ENCODE measurements at regions not wholly inside any gene's neighbourhood (a gene's known extent, or its start where the extent isn't known, plus 50 kb on each side); places are given as distances from the start of the nearest gene placed in this dataset.
"Not testable (repeated sequence)": the region's sequence is repeated elsewhere in the genome, so short reads cannot be mapped to it uniquely, and the experiment has no call there.

DNA sequence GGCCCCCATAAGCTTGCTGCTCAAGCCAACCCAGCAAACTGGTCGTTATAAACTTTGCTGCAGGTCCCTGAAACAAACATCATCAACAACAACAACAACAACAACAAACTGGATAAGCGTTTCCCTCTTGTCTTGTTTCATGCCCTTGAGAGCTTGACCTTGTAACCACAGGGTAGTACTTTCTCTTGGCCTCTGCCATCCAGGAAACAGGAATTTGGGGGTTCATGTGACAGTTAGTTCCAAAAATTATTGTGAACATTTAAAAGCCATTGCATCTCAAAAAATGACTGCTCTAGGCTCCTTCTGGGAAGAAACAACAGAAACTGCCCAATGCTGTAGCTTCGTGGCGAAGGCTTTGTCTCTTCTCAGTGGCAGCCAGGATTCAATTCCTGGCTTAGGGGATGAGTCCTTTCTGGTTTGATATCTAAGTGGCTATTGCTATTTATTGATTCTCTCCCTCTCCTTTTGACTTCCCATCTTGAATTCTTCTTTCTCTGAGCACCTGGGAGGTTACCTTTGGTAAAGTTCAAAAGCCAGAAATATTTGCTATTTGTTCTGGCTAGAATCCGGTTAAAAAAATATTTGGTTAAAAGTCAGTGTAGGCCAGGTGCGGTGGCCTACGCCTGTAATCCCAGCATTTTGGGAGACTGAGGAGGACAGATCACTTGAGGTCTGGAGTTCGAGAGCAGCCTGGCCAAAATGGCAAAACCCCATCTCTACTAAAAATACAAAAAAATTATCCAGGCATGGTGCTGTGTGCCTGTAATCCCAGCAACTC, 52.0 kb upstream of the CPM start:
- no peak for DNase-seq

DNA sequence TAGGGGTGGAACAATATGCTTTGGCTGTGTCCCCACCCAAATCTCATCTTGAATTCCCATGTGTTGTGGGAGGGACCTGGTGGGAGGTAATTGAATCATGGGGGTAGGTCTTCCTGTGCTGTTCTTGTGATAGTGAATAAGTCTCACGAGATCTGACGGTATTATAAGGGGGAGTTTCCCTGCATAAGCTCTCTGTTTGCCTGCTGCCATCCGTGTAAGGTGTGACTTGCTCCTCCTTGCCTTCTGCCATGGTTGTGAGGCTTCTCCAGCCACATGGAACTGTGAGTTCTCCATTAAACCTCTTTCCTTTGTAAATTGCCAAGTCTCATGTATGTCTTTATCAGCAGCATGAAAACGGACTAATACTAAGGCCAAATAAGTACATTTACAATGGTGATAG, 64.6 kb upstream of the CPM start:
- DNase-seq: not testable (repeated sequence)

DNA sequence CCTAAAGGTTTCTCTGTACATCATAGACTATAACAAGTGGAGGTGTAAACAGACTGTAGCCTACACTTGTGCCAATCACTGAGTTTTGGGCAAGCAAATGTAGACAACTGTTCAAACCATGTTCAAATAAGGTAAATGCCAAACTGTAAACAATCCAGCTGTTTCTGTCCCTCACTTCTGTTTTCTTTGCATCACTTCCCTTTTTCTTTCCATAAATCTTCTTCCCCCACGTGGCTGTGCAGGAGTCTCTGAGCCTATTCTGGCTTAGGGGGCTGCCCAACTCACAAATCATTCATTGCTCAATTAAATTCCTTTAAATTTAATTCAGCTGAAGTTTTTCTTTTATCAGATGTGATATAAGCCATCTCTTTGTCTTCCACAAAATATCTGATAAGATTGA, 65.1 kb upstream of the CPM start:
- DNase-seq: no peak

DNA sequence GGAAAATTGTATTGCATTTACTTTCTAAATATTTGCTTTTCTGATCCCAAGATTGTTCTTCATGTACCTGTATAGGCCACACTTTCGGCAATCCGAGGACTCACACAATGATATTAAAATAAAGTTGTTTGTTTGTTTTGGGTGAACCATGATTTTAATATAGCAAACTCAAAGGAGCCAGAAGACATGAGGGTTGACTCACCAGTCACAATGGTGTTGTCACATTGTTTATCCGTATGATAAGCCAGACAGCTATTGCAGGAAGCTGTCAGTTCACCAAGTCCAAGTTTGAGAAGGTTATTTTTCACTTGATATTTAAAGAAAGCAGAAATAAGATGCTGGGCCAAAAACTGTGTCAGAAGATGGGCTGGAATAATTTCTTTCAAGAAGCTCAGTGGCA, 67.1 kb upstream of the CPM start:
- no peak for DNase-seq

DNA sequence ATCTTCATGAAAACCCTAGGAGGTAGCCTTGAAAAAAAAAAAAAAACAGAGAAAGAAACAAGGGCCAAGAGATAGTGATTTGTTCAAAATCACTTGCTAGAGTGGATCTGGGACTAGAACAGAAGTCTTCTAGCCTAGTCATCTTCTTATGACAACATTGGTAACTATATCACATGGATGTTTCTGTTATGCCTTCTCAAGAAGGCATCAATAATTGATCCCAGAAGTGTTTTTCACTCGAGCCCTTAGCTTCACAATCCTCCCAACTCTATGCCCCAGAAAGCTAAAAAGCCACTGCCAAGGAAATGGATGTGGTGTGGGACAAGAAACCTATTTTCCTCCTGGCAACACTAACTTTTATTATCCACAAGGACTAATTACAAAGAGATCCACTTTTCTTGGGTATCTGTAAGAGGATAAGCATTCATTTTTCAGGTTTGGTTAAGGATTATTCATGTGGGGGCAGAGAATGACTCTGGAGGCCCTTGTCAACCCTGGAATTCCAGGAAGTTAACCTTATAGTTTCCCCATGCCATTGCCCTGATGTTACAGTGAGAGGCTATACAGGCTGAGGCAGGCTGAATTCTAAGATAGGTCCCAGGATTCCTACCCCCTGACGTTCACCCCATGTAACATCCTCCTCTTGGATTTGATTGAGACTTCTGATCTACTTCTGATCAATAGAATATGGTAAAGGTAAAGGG, 67.7 kb upstream of the CPM start:
- no peak for DNase-seq

DNA sequence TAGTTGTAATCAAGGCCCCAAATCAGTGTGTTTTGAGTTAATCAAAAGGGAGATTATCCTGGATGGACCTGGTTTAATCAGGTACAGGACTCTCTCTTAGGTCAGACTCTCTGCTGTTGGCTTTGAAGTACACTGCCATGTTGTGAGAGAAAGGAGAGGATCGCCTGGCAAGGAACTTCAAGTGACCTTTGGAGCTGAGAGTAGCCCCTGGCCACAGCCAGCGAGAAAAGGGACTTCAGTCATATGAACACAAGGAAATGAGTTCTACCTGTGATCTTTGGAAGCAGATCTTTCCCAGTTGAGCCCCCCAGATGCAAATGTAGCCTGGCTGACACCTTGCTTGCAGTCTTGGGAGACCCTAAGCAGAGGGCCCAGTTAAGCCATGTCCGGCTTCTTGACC, 68.3 kb upstream of the CPM start:
- DNase-seq: no peak

DNA sequence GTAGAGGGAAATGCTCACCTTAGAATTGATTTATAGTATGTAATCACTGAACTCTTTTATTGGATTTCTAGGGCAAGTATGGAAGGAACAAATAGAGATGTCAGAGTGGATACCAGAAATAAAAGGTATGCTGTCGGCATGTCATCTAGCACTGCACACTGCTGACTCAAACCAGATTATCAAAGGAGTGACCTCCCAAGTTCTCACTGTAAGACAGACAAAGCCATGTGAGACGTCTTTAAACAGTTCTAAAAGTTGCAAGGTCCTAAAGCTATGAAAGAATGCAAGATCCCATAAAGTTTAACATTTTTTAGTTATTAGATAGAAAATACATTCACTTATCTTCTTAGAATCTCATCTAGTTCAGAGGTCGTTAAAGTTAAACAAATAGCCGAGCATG, 70.0 kb upstream of the CPM start:
- DNase-seq: no peak

DNA sequence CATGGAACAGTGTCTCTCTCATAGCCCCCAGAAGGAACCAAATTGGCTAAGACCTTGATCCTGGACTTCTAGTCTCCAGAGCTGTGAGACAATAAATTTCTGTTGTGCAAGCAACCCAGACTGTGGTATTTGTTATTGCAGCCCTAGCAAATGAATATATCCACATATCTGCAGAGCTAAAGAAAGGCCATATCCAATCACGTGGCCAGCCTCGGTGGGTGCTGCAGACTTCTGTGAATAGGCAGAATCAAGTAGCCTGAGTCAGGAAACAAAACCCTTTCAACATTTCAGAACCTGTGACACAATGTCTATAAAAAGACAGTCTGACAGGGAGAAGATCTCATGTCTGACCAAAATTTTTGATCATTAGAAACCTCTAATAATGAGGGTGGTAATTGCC, 71.0 kb upstream of the CPM start:
- DNase-seq: no peak

DNA sequence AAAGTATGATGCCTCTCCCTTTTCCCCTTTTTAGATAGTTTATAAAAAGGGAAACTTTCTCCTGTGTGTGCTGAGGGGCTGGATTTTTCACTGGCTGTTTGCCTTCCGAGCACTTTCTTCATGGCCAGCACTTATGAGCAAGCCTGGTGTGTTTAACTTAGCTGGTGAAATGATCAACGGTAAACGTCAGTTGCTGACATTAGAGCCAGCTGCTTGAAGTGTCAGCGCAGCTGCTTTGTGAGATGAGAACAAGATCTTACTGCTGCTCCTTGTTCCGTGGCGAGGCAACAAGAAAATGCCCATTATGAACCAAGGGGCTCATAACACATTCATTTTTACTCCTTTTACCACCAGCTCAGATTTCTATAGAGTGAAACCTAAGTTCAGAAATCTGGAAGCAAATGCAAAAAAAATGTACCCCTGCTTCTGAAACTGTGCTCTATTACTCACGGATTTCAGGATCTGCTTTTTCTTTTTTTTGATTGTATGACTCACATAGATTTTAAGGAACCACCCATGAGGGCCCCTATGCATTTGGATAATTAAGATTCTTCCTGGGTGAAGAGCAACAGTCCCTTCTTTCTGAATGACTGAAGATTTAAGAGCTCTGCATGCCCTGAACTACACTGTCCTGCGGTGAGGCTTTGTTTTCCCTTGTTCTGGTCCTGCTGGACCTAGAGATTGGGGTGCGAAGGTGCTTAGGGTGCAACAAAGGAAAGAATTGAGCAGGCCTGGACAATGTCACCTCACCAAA, 74.3 kb upstream of the CPM start:
- DNase-seq: peak; percentile 63

DNA sequence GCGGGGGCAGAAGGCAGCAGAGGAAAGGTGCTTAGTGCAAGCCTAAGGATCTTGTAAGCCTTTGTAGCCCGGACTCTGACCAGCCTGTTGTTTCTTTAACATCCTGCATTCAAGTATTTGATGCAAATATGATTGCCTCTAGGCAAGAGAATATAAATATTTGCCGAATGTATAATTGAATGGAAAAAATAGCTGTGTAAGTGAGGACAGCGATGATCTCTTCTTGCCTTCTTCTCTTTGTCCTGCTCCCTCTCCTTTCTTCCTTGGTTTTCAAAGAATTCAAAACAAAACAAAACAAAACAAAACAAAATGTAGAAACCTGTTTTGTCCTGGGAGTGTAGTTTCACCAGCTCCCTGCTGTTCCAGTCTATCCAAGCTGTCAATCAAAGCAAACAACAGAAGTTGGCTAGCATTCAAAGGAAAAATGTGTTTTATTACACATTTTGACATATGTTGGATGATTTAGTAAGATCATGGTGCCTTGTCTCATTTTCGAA, 74.9 kb upstream of the CPM start:
- peak; percentile 2 for DNase-seq

DNA sequence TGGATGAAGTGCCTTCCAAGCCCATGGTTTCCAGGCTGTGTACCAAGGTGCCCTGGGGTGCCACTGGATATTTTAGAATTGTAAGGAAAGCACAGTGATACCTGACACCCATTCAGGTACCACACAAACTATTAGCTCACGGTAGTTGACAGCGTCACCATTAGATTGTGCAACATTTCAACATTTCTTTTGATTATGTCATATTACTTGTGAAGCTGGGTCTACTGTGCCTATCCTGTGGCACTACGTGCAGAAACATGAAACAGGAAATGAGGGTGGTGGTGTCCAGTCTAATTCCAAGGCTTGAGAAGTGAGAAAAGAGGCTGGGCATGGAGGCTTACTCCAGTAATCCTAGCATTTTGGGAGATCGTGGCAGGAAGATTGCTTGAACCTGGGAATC, 75.5 kb upstream of the CPM start:
- DNase-seq: peak; percentile 13

DNA sequence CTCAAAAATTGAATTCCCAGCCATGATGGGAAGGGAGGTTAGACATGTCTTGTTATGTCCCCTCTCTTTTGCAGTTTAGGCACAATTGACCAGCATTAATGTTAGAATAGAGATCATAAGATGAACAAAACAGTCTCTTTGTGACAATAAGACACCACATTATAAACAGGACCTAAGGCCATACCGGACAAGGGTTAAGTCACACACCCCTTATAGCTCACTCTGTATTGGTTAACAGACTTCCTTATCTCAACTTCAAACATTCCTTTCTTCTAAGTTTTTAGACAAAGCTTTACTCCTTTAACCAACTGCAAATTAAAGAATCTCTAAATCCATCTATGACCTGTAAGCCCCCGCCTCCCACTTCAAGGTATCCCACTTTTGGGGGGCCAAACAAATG, 81.1 kb upstream of the CPM start:
- no peak for DNase-seq

DNA sequence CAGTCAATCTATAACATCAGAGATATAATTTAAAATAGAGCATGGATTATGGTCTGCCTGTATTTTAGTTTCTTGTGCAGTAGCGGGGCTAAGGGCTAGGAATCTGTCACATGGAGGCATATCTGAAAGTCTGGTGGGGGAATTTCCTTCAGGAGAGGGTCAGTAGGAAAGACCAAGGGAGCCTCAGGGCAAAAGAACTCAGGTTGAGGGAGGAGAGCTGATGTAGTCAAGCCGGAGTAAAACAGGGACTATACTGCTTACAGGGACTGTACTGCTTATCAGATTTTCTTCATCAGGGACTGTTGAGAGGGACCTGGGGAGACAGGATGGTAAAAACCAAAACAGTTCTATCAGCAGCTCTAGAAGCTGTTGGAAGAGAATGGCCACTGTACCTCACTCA, 82.0 kb upstream of the CPM start:
- no peak for DNase-seq

DNA sequence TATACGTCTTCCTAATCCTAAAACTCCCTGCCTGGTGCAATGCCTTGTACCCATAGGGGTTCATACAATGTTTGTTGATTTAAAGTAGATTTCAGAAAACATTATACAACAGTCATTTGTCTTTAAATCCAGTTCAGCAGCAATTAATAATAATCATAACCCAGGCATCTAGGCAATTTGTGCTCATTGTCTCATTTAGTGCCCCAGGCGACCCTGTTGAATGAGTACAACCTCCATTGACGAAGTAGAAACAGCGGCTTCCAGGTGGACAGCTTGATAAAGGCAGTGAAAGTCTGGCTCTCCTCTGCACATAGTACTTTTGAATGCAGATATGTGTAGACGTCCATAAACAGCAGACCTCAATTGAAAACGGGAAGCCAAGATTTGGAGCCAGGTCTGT, 82.9 kb upstream of the CPM start:
- no peak for DNase-seq

DNA sequence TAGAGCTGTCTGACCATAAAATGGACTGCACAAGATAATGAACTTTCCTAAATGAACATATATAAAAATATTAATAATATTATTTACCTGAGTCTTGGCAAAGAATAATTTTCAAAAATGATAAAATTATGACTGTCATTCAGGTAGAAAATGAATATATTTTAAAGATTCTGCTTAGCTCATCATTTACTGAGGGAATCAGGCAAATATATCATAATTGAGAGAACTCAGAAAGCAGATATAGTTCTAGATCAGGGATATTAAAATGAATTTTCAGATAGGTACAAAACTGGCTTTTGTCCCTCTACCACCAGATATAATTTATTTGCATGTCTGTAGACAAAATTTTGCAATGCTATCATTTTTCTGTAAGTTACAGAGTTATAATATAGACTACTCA, 86.1 kb upstream of the CPM start:
- DNase-seq: no peak

DNA sequence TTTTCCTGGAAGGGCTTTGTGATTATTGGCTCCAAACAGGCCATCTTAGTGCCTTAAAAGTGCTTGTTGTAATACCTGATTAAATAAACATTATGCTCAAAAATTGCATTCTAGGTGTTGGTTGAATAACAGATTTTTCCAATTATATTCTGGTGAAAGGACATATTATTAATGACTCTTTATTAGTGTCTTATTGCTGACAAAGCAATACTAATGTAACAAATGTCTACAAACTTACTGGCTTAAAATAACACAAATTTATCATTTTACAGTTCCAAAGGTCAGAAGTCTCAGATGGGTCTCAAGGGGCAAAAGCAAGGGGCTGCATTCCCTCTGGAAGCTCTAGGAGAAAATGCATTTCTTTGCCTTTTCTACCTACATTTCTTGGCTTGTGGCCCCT, 86.9 kb upstream of the CPM start:
- no peak for DNase-seq

DNA sequence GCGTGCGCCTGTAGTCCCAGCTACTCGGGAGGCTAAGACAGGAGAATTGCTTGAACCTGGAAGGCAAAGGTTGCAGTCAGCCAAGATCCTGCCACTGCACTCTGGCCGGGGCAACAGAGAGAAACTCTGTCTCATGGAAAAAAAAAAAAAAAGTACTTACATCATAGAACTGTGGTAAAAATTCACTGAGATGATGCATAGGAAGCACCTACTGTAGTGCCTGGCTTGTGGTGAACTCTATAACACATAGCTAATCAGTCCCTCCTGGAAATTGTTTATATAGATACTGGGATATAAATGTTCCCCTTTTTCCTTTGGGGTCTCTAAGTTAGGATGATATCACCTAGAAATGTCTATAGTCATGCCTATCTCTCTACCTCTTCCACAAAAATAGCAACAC, 89.7 kb upstream of the CPM start:
- no peak for DNase-seq

DNA sequence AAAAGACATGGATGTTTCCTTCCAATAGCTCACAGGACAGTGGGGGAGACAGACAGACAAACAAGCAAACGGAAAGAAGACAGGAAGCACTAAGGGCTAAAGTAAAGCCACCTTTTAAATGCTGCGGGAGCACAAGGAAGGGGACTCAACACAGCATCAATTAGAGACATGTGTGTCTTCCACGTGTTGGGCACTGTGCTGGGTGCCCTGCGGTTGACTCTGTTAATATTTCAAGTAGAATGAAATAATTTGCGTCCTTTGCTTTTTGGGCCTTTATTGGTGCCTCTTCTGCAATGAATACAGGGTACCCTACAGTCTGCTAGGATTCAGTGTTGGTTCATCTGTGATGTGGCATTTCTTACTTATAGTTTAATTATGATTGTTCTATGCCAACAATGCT, 90.9 kb upstream of the CPM start:
- no peak for DNase-seq

DNA sequence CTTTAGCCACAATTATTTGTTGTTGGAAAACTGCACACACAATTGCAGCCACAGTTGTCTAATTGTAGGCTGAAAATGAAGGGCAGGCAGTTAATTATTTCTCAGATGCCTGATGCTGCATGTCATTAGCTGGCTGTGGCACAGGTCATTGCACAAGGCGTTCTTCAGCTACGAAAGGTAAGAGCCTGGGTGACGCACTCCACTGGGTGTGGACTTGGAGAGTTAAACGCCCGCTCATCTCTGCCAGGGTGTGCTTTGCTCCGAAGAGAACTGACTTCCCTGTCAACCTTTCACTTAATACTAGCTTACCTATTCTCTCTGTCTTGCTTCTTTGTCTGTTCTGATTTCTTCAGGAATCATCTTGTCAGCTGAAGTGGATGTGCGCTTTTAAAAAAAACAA, 91.4 kb upstream of the CPM start:
- no peak for DNase-seq

DNA sequence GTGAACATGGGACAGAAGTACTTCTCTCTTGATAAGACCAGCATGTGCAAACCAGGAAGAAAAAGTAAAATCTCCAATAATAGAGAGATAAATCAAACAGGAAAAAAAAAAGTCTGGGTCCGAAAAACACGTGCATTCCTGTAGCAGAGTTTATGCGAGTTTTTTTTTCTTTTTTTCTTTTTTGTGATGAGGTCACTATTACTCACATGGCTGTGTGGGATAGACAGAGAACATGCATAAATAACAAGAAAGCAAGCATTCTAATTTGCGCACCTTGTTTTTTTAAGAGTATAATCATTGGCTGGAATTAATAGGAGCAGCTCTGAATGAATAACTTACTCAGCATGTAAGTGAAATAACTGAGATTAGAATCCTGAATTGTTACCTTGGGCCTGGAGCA, 91.9 kb upstream of the CPM start:
- no peak for DNase-seq

DNA sequence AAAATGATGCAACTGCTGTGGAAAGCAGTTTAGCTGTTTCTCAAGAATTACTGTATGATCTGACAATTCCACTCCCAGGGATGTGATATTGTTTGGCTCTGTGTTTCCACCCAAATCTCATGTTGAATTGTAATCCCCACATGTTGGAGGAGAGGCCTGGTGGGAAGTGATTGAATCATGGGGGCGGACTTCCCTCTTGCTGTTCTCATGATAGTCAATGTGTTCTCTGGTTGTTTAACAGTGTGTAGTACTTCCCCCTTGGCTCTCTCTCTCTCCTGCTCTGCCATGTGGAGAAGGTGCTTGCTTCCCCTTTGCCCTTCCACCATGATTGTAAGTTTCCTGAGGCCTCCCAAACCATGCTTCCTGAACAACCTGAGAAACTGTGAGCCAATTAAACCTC, 93.4 kb upstream of the CPM start:
- DNase-seq: no peak

DNA sequence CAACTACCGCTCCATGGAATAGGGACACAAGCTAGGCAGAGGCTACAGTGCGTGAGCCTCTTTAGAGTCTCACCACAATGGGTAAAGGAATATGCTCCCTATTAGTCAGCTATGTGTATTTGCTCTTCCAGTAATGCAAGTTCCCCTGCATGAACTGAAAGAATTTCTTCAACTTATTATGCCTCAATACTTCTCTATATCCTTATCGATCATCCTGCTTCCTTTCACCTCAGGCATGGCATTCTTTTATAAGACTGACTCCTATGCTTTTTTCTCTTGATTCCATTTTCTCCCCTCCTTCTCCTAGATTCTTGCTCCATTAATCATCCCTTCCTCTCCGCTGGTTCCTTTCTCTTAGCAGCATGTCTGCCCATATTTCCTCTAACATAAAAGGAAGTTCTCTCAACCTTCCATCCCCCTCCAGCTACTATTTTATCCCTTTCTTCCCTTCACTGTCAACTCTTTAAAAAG, 94.5 kb upstream of the CPM start:
- DNase-seq: no peak

DNA sequence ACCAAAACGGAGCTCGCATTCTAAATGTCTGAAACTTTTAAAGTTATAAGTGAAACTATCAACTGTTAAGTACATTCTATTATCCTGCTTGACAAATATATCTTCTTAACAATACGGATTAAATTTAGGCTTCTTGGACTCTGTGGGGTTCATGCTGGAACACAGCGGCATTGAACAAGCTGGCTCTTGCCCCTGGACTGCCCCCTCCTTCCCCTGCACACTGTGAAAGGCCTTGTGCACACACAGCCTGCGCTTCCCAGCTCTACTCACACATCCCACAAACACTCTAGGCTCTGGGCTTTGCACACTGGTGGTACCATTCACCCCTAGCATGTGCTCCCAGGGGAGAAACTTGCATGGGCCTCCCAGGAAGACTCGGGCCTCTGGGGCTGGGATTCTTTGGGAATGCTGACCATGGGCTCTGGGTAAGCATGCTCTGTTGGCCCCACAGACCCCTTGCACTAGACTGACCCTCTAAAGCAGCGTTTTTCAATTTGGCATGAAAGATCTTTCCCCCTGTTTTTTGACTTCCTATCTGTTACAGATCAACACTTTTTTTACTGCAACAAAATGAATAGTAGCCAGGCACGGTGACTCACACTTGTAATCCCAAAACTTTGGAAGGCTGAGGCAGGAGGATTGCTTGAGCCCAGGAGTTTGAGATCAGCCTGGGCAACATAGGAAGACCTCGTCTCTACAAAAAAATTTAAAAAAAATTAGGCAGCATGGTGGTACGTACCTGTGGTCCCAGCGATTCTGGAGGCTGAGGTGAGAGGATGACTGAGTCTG, 96.2 kb upstream of the CPM start:
- DNase-seq: no peak
